HG02610 (cell line): ENCODE measurements at regions not wholly inside any gene's neighbourhood (a gene's known extent, or its start where the extent isn't known, plus 50 kb on each side); places are given as distances from the start of the nearest gene placed in this dataset.
"Not testable (repeated sequence)": the region's sequence is repeated elsewhere in the genome, so short reads cannot be mapped to it uniquely, and the experiment has no call there.

ENCODE experiments used
- ATAC-seq: cut with Tn5 transposase; IDR thresholded peaks from one replicate; pipeline ENCODE4 v1.9.1; 2021; ENCODE audit warnings: mild to moderate bottlenecking, moderate library complexity; ENCODE audit not compliant: unreplicated experiment

- ATAC-seq = not testable (repeated sequence)
Measured at GRCh38 chr1:200284236-200284635, 125.6 kb downstream of the ZNF281 start.

GRCh38 chr1:200282497-200283122 is 127.2 kb downstream of the ZNF281 start:
- no peak for ATAC-seq

- ATAC-seq = no peak
Measured at GRCh38 chr1:200281201-200281835, 128.5 kb downstream of the ZNF281 start.

- no peak for ATAC-seq
Measured at GRCh38 chr1:200279810-200280411, 129.9 kb downstream of the ZNF281 start.

- ATAC-seq = no peak
Measured at GRCh38 chr1:200275816-200276453, 133.9 kb downstream of the ZNF281 start.

- no peak for ATAC-seq
Measured at GRCh38 chr1:200275415-200275814, 134.4 kb downstream of the ZNF281 start.

GRCh38 chr1:200274116-200274515 is 135.7 kb downstream of the ZNF281 start:
- no peak for ATAC-seq

- no peak for ATAC-seq
Measured at GRCh38 chr1:200272481-200273068, 137.3 kb downstream of the ZNF281 start.

- ATAC-seq = no peak
Measured at GRCh38 chr1:200269256-200269655, 140.6 kb downstream of the ZNF281 start.

GRCh38 chr1:200267937-200268336 is 141.9 kb downstream of the ZNF281 start:
- no peak for ATAC-seq

- ATAC-seq = no peak
Measured at GRCh38 chr1:200267458-200267857, 142.4 kb downstream of the ZNF281 start.

- no peak for ATAC-seq
Measured at GRCh38 chr1:200266871-200267270, 143.0 kb downstream of the ZNF281 start.

- no peak for ATAC-seq
Measured at GRCh38 chr1:200265881-200266280, 144.0 kb downstream of the ZNF281 start.

GRCh38 chr1:200265104-200265503 is 144.7 kb downstream of the ZNF281 start:
- no peak for ATAC-seq

GRCh38 chr1:200263203-200263602 is 146.6 kb downstream of the ZNF281 start:
- ATAC-seq = no peak

GRCh38 chr1:200262326-200262965 is 147.4 kb downstream of the ZNF281 start:
- peak; percentile 94 for ATAC-seq

GRCh38 chr1:200260597-200261335 is 149.1 kb downstream of the ZNF281 start:
- no peak for ATAC-seq

GRCh38 chr1:200258447-200259375 is 151.1 kb downstream of the ZNF281 start:
- no peak for ATAC-seq

- ATAC-seq = no peak
Measured at GRCh38 chr1:200257235-200257634, 152.6 kb downstream of the ZNF281 start.
